A549 (cell line): ENCODE measurements at regions not wholly inside any gene's neighbourhood (a gene's known extent, or its start where the extent isn't known, plus 50 kb on each side); places are given as distances from the start of the nearest gene placed in this dataset.

Source experiments
- ATAC-seq, 2 experiments: fragments of 200-7000 bp in 1 of 2; fragments of >200 bp in 1 of 2; cut with Nextera tagmentation in 1 of 2; cut with Tn5 transposase in 1 of 2; 3 replicates each; pipeline versions ENCODE4 v1.8.0 to v1.9.1; 2018 to 2020; ENCODE audit warnings: mild to moderate bottlenecking in 1 of 2, moderate library complexity in 1 of 2
- CTCF ChIA-PET: fragments of 300-600 bp; sonication (Branson Sonifier 250); formaldehyde crosslinking; extraction: SDS; loops from one replicate; lab custom pipeline; 2021; ENCODE audit warnings: antibody characterized with exemption, inconsistent platforms; lab: Yijun Ruan, JAX
- POLR2A ChIA-PET: fragments of 350-600 bp; formaldehyde crosslinking; extraction: SDS; loops from one replicate; lab custom pipeline; 2021; ENCODE audit warnings: antibody characterized with exemption, inconsistent platforms; lab: Yijun Ruan, JAX
- DNase-seq, 2 experiments: peaks; one replicate each; pipeline versions ENCODE4 v3.0.0 to v3.0.0-alpha.2; 2011 to 2016; ENCODE audit warnings: low read depth in 1 of 2, low spot score in 1 of 2
- FAIRE-seq: peaks from 2 replicates; lab custom pipeline; 2011; peaks lifted over from hg19 to GRCh38; lab: Jason Lieb, UNC
- H3K27ac ChIP-seq, 2 experiments: fragments of >200 bp; sonication (Bioruptor Twin); formaldehyde crosslinking; 3 replicates each; pipeline ENCODE4 v1.5.1; 2016 to 2017
- H3K4me1 ChIP-seq: fragments of >200 bp; sonication (Bioruptor Twin); formaldehyde crosslinking; 3 replicates; pipeline ENCODE4 v1.6.1; 2016
- H3K4me2 ChIP-seq: fragments of >200 bp; sonication (Bioruptor Twin); formaldehyde crosslinking; 3 replicates; pipeline ENCODE4 v1.6.1; 2016
- H3K4me3 ChIP-seq: fragments of >200 bp; sonication (Bioruptor Twin); formaldehyde crosslinking; 3 replicates; pipeline ENCODE4 v1.5.1; 2016
- H3K9me3 ChIP-seq: fragments of >200 bp; sonication (Bioruptor Twin); formaldehyde crosslinking; 3 replicates; pipeline ENCODE4 v1.6.1; 2016
- ATOH8 ChIP-seq: fragments of 250-450 bp; sonication (Bioruptor Pico); IDR thresholded peaks from 2 replicates; pipeline ENCODE4 v1.5.0; 2020; ENCODE audit warnings: low read depth, mild to moderate bottlenecking, moderate library complexity
- CHD2 ChIP-seq: fragments of 150-350 bp; IDR thresholded peaks from 2 replicates; pipeline ENCODE4 v1.6.1; 2014; ENCODE audit warnings: low read length; ENCODE audit not compliant: partially characterized antibody
- CHD4 ChIP-seq: fragments of 200-600 bp; sonication (generic); IDR thresholded peaks from 2 replicates; pipeline ENCODE4 v1.6.1; 2016; ENCODE audit warnings: antibody characterized with exemption, mild to moderate bottlenecking, borderline replicate concordance
- EHMT2 ChIP-seq: fragments of 200-600 bp; sonication (generic); IDR thresholded peaks from 2 replicates; pipeline ENCODE4 v1.6.1; 2016; ENCODE audit warnings: antibody characterized with exemption, low read depth, mild to moderate bottlenecking, moderate library complexity
- ELK1 ChIP-seq: fragments of 150-350 bp; IDR thresholded peaks from 2 replicates; pipeline ENCODE4 v1.6.1; 2014; ENCODE audit warnings: low read depth, mild to moderate bottlenecking, low read length
- FOSB ChIP-seq: fragments of 250-450 bp; sonication (Bioruptor Pico); IDR thresholded peaks from 2 replicates; pipeline ENCODE4 v1.5.0; 2020; ENCODE audit warnings: mild to moderate bottlenecking, moderate library complexity
- FOSL2 ChIP-seq, 2 experiments: fragments of 450-650 bp in 1 of 2; fragments of >200 bp in 1 of 2; sonication (Bioruptor Twin) in 1 of 2; formaldehyde crosslinking; IDR thresholded peaks; 2 replicates each; pipeline versions ENCODE4 v1.5.0 to v1.6.1; 2016 to 2020; ENCODE audit warnings: mild to moderate bottlenecking in 1 of 2, moderate library complexity in 1 of 2
- GATA3 ChIP-seq: IDR thresholded peaks from 2 replicates; pipeline ENCODE4 v1.6.1; 2012; ENCODE audit warnings: borderline replicate concordance
- HEYL ChIP-seq: fragments of 250-450 bp; sonication (Bioruptor Pico); IDR thresholded peaks from 2 replicates; pipeline ENCODE4 v1.8.0; 2021; ENCODE audit warnings: mild to moderate bottlenecking, moderate library complexity
- HOXB5 ChIP-seq: fragments of 250-450 bp; sonication (Bioruptor Pico); IDR thresholded peaks from 2 replicates; pipeline ENCODE4 v1.5.0; 2020; ENCODE audit warnings: mild to moderate bottlenecking, moderate library complexity
- JUNB ChIP-seq: fragments of >200 bp; sonication (Bioruptor Twin); formaldehyde crosslinking; IDR thresholded peaks from 2 replicates; pipeline ENCODE4 v1.6.1; 2016
- KDM1A ChIP-seq: fragments of 200-600 bp; sonication (generic); IDR thresholded peaks from 2 replicates; pipeline ENCODE4 v1.6.1; 2016; ENCODE audit warnings: low read depth, mild to moderate bottlenecking
- NR3C1 ChIP-seq: fragments of >200 bp; sonication (Bioruptor Twin); formaldehyde crosslinking; IDR thresholded peaks from 3 replicates; pipeline ENCODE4 v1.6.1; 2017
- PHF8 ChIP-seq: fragments of 200-600 bp; sonication (generic); IDR thresholded peaks from 2 replicates; pipeline ENCODE4 v1.6.1; 2016; ENCODE audit warnings: low read depth, mild to moderate bottlenecking, antibody characterized with exemption, moderate library complexity, borderline replicate concordance
- POLR2AphosphoS2 ChIP-seq: conservative IDR thresholded peaks from 2 replicates; pipeline ENCODE4 v1.6.1; 2012; ENCODE audit warnings: low read length, improper control_type of control experiment, inconsistent platforms
- RCOR1 ChIP-seq: fragments of 150-350 bp; IDR thresholded peaks from 2 replicates; pipeline ENCODE4 v1.6.1; 2014; ENCODE audit warnings: antibody characterized with exemption, low read length, low read depth
- REST ChIP-seq: fragments of 200-600 bp; sonication (generic); IDR thresholded peaks from 2 replicates; pipeline ENCODE4 v1.6.1; 2016; ENCODE audit warnings: antibody characterized with exemption, mild to moderate bottlenecking, moderate library complexity
- RFX5 ChIP-seq: fragments of 450-650 bp; IDR thresholded peaks from 2 replicates; pipeline ENCODE4 v1.7.1; 2014; ENCODE audit warnings: antibody characterized with exemption, mild to moderate bottlenecking, moderate library complexity
- TFCP2L1 ChIP-seq: fragments of 250-450 bp; sonication (Bioruptor Pico); IDR thresholded peaks from 2 replicates; pipeline ENCODE4 v1.5.0; 2021; ENCODE audit warnings: mild to moderate bottlenecking
- TP53 ChIP-seq: fragments of 250-450 bp; sonication (Bioruptor Pico); IDR thresholded peaks from 2 replicates; pipeline ENCODE4 v1.5.0; 2021; ENCODE audit warnings: mild to moderate bottlenecking, moderate library complexity
- ZC3H11A ChIP-seq: fragments of 450-650 bp; IDR thresholded peaks from 2 replicates; pipeline ENCODE4 v1.6.1; 2014; ENCODE audit warnings: antibody characterized with exemption, mild to moderate bottlenecking
- ZSCAN20 ChIP-seq: fragments of 250-450 bp; sonication (Bioruptor Pico); IDR thresholded peaks from 2 replicates; pipeline ENCODE4 v1.8.0; 2022; ENCODE audit warnings: mild to moderate bottlenecking, moderate library complexity
- WGBS: methylation state at CpG from one replicate; pipeline ENCODE4 v1.1.6; 2017; ENCODE audit errors: missing lambda C conversion rate; 5-methylcytosine and 5-hydroxymethylcytosine counted together
- TF ChIP-seq, protein P1 (sequence below): fragments of >200 bp; sonication (Bioruptor Twin); formaldehyde crosslinking; IDR thresholded peaks from 3 replicates; pipeline ENCODE4 v1.6.1; 2016
- TF ChIP-seq, protein P2 (sequence below): fragments of 250-450 bp; sonication (Bioruptor Pico); IDR thresholded peaks from 2 replicates; pipeline ENCODE4 v1.5.0; 2021; ENCODE audit warnings: mild to moderate bottlenecking, moderate library complexity, borderline replicate concordance

DNA sequence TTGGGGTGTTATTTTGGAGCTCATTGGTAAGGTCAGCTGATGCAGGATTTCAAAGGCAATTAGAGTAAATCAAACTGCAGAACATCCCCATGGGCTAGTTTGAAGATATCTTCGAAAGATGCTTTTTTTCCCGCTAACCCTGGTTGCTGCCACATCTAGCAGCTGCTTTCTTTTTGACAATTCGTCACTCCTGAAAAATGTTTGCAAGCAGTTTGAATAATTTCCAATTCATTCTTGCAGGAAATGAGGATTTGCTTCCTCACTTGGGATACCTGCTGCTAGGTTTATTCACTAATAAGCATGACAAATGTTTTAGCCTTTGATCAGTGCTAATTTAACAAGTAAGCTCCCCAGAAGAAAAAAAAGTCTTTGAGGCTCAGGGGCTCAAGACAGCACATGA is 649.6 kb upstream of the RORB start:
- TF ChIP-seq ZC3H11A, result no peak
- Histone ChIP-seq H3K4me2 (no peak overlapping the region), H3K27ac (no peak overlapping the region), H3K4me1 (no peaks in the 10 kb centered on the region), H3K9me3 (no peaks in the 10 kb centered on the region), H3K4me3 (no peak overlapping the region)
- DNase-seq (no peak), ATAC-seq (no peak), FAIRE-seq (no peak)
- ChIA-PET CTCF (no interaction called here), POLR2A (no interaction called here)
- 38% methylated on average over 3 of the region's 3 CpGs for WGBS

- WGBS, result 23% methylated on average over 3 of the region's 3 CpGs
- TF ChIP-seq RFX5 (no peak), JUNB (no peak), TP53 (CRISPR knock-in tag) (no peak), NR3C1 (no peak), FOSL2 (IDR thresholded peaks at IDR 0.05) (no peak), FOSL2 (CRISPR knock-in tag; IDR thresholded peaks at IDR 0.05) (no peak), HOXB5 (CRISPR knock-in tag) (no peak), GATA3 (no peak), REST (no peak), ZSCAN20 (no peak), ELK1 (no peak)
- TF ChIP-seq, protein P1, sequence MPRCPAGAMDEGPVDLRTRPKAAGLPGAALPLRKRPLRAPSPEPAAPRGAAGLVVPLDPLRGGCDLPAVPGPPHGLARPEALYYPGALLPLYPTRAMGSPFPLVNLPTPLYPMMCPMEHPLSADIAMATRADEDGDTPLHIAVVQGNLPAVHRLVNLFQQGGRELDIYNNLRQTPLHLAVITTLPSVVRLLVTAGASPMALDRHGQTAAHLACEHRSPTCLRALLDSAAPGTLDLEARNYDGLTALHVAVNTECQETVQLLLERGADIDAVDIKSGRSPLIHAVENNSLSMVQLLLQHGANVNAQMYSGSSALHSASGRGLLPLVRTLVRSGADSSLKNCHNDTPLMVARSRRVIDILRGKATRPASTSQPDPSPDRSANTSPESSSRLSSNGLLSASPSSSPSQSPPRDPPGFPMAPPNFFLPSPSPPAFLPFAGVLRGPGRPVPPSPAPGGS, result no peak
- Histone ChIP-seq H3K9me3 (no peaks in the 10 kb centered on the region), H3K4me1 (no peaks in the 10 kb centered on the region), H3K4me3 (no peak overlapping the region), H3K27ac (no peak overlapping the region), H3K4me2 (no peak overlapping the region)
- ATAC-seq, result no peak
- DNase-seq, result no peak
- no peak for FAIRE-seq
- CTCF ChIA-PET, result interaction anchor here (1.1 kb wide), 1 partner anchor 13 kb away, joined by 4 read pairs; no protein-coding TSS in a partner anchor
- POLR2A ChIA-PET, result no interaction called here
These were observed 643.6 kb upstream of the RORB start for GRCh38 chr9:73853549-73853948.

GRCh38 chr9:73855206-73855605 is 641.9 kb upstream of the RORB start:
- no peak overlapping the region for H3K4me3 ChIP-seq
- TF ChIP-seq CHD4 (no peak), ELK1 (no peak), RCOR1 (no peak), FOSB (no peak), TFCP2L1 (no peak), KDM1A (no peak), POLR2AphosphoS2 (no peak), HEYL (CRISPR knock-in tag) (no peak), HOXB5 (CRISPR knock-in tag) (no peak), EHMT2 (no peak), PHF8 (no peak), CHD2 (no peak), ATOH8 (CRISPR knock-in tag) (no peak)
- TF ChIP-seq, protein P2, sequence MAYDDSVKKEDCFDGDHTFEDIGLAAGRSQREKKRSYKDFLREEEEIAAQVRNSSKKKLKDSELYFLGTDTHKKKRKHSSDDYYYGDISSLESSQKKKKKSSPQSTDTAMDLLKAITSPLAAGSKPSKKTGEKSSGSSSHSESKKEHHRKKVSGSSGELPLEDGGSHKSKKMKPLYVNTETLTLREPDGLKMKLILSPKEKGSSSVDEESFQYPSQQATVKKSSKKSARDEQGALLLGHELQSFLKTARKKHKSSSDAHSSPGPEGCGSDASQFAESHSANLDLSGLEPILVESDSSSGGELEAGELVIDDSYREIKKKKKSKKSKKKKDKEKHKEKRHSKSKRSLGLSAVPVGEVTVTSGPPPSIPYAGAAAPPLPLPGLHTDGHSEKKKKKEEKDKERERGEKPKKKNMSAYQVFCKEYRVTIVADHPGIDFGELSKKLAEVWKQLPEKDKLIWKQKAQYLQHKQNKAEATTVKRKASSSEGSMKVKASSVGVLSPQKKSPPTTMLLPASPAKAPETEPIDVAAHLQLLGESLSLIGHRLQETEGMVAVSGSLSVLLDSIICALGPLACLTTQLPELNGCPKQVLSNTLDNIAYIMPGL (CRISPR knock-in tag), result no peak
- ChIA-PET CTCF (no interaction called here), POLR2A (no interaction called here)
- H3K9me3 ChIP-seq, result no peaks in the 10 kb centered on the region
- DNase-seq (no peak), FAIRE-seq (no peak), ATAC-seq (no peak)
- H3K27ac ChIP-seq, result no peak overlapping the region
- no peaks in the 10 kb centered on the region for H3K4me1 ChIP-seq
- H3K4me2 ChIP-seq, result no peak overlapping the region
